ENCODE measurements at regions not wholly inside any gene's neighbourhood (a gene's known extent, or its start where the extent isn't known, plus 50 kb on each side); places are given as distances from the start of the nearest gene placed in this dataset.

DNA sequence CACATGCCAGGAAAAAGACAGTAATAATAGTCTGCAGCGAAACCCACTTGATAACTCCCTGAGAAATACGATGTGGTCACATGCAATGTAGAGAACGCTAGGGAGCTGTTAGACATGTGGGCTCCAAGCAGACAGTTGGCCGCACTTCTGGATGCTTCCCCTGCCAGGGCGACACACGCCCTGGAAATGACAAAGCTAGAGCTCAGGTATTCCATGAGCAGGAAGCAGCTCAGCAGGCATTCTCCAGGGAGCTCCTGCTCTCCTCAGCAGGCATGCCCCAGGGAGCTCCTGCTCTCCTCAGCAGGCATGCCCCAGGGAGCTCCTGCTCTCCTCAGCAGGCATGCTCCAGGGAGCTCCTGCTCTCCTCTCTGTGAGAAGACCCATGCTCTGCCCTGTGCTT lies 52.4 kb upstream of the NXT1 start:
- no peak for DNase-seq (ENCODE audit: low read depth, low spot score)
- Histone ChIP-seq H3K4me1 (ENCODE audit: control insufficient read depth, insufficient read depth, low read length) (no peaks in the 10 kb centered on the region), H2AFZ (ENCODE audit: control insufficient read depth, low read depth, low read length) (no peak overlapping the region), H3K9ac (ENCODE audit: control insufficient read depth, insufficient read depth, low read length) (no peak overlapping the region), H3K4me2 (ENCODE audit: control insufficient read depth, insufficient read depth) (no peak overlapping the region), H3K4me3 (no peak overlapping the region), H4K20me1 (ENCODE audit: control insufficient read depth, insufficient read depth) (no peaks in the 10 kb centered on the region), H3K9me3 (replicated peaks; ENCODE audit: control insufficient read depth, insufficient read depth, low read length) (no peaks in the 10 kb centered on the region), H3K27me3 (replicated peaks in 1 of 2; ENCODE audit: control insufficient read depth in 2 of 2, insufficient read depth in 2 of 2, low read length in 1 of 2) (peaks cover 0 to 2% of the 10 kb centered on the region in 2 experiments; a peak in 1 of 4 replicates), H3K79me2 (ENCODE audit: control insufficient read depth, insufficient read depth, low read length) (no peaks in the 10 kb centered on the region), H3K27ac (ENCODE audit: control insufficient read depth, insufficient read depth) (no peak overlapping the region), H3K36me3 (ENCODE audit: control insufficient read depth in 2 of 2, insufficient read depth in 2 of 2, low read length in 1 of 2) (no peaks in the 10 kb centered on the region)
- FAIRE-seq: no peak
- BruUV-seq (replicated peaks): no TSS peak
- 48% methylated on average over 6 of the region's 6 CpGs for WGBS (ENCODE audit: insufficient coverage, insufficient replicate concordance, low lambda C conversion rate, missing lambda C conversion rate)
- in situ Hi-C loops (cut with MboI) (no loop called here), intact Hi-C loops (cut with micrococcal nuclease; ENCODE audit: unreplicated experiment) (no loop called here)
- ATAC-seq: no peak
- ChIA-PET CTCF (interaction anchor here (1.0 kb wide), 1 partner anchor 615 kb away, joined by 3 read pairs; no protein-coding TSS in a partner anchor), RAD21 (ENCODE audit: unreplicated experiment) (no interaction called here), SMC1A (ENCODE audit: uncharacterized antibody, unreplicated experiment) (interaction anchor here (0.8 kb wide), 1 partner anchor 13 kb away, joined by 3 read pairs; no protein-coding TSS in a partner anchor), POLR2A (no interaction called here)
- TF ChIP-seq JUNB (IDR thresholded peaks at IDR 0.05): no peak
- TF ChIP-seq, protein P1, sequence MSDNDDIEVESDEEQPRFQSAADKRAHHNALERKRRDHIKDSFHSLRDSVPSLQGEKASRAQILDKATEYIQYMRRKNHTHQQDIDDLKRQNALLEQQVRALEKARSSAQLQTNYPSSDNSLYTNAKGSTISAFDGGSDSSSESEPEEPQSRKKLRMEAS (IDR thresholded peaks at IDR 0.05; ENCODE audit: low read depth, low read length): no peak
- no peak for TF ChIP-seq YY1 (IDR thresholded peaks at IDR 0.05; ENCODE audit: low read depth, low read length)
- no peak for TF ChIP-seq ZNF217 (IDR thresholded peaks at IDR 0.05)
- no peak for TF ChIP-seq NR2C2 (IDR thresholded peaks at IDR 0.05; ENCODE audit: borderline replicate concordance, control insufficient read depth, insufficient read length, low read depth)
- TF ChIP-seq ZNF274 (IDR thresholded peaks at IDR 0.05; ENCODE audit: insufficient read depth, insufficient read length): no peak
- TF ChIP-seq, protein P2, sequence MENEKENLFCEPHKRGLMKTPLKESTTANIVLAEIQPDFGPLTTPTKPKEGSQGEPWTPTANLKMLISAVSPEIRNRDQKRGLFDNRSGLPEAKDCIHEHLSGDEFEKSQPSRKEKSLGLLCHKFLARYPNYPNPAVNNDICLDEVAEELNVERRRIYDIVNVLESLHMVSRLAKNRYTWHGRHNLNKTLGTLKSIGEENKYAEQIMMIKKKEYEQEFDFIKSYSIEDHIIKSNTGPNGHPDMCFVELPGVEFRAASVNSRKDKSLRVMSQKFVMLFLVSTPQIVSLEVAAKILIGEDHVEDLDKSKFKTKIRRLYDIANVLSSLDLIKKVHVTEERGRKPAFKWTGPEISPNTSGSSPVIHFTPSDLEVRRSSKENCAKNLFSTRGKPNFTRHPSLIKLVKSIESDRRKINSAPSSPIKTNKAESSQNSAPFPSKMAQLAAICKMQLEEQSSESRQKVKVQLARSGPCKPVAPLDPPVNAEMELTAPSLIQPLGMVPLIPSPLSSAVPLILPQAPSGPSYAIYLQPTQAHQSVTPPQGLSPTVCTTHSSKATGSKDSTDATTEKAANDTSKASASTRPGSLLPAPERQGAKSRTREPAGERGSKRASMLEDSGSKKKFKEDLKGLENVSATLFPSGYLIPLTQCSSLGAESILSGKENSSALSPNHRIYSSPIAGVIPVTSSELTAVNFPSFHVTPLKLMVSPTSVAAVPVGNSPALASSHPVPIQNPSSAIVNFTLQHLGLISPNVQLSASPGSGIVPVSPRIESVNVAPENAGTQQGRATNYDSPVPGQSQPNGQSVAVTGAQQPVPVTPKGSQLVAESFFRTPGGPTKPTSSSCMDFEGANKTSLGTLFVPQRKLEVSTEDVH (IDR thresholded peaks at IDR 0.05; ENCODE audit: low read depth, partially characterized antibody): no peak

All from GM12878 (cell line).